ENCODE measurements at regions not wholly inside any gene's neighbourhood (a gene's known extent, or its start where the extent isn't known, plus 50 kb on each side); places are given as distances from the start of the nearest gene placed in this dataset.

DNA sequence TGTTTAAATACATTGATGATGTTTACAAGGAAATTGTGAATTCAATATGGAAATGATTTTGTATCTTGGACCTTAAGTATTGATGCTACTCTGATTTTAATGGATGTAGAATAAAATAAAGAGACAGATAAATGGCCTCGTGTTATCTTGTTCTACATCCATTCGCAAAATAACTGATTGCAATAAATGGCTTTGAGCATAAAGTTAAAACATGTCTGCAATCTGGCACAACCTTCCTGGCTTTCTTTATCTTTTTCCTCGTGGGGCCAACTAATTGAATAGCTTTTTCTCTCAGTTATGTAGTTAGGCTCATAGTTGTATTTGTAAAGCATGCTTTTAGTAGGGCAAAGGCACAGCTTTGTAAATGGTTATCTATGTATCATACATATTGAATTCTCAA lies 691.4 kb downstream of the CDH8 start:
- no peak for TF ChIP-seq EP300 (IDR thresholded peaks at IDR 0.05)
- no peak for TF ChIP-seq CTCF (IDR thresholded peaks at IDR 0.05)
- TF ChIP-seq POLR2A (IDR thresholded peaks at IDR 0.05), result no peak

Measured in ovary (tissue), 3 donors.